Left ventricle myocardium inferior (tissue), 1 donor: ENCODE measurements at regions not wholly inside any gene's neighbourhood (a gene's known extent, or its start where the extent isn't known, plus 50 kb on each side); places are given as distances from the start of the nearest gene placed in this dataset.

Experiments used
- DNase-seq: peaks from one replicate; pipeline ENCODE4 v3.0.0-alpha.2; 2020
- H3K27ac ChIP-seq: fragments of 200-600 bp; replicated peaks from 2 replicates; pipeline ENCODE4 v1.8.0; 2021
- H3K27me3 ChIP-seq: fragments of 200-600 bp; 2 replicates; pipeline ENCODE4 v1.8.0; 2021; ENCODE audit warnings: low read depth
- H3K36me3 ChIP-seq: fragments of 200-600 bp; 2 replicates; pipeline ENCODE4 v1.8.0; 2021
- H3K4me1 ChIP-seq: fragments of 200-600 bp; 2 replicates; pipeline ENCODE4 v1.8.0; 2021
- H3K4me3 ChIP-seq: fragments of 200-600 bp; 2 replicates; pipeline ENCODE4 v1.8.0; 2021; ENCODE audit warnings: mild to moderate bottlenecking, moderate library complexity
- H3K9me3 ChIP-seq: fragments of 200-600 bp; replicated peaks from 2 replicates; pipeline ENCODE4 v1.8.0; 2021
- intact Hi-C: fragments of 100-400 bp; cut with micrococcal nuclease; formaldehyde crosslinking; loops from one replicate; pipeline ENCODE4 v1.11.0; 2022
- TF ChIP-seq, protein P1 (sequence below): fragments of 200-600 bp; IDR thresholded peaks from 2 replicates; pipeline ENCODE4 v1.8.0; 2021; ENCODE audit warnings: antibody characterized with exemption, mild to moderate bottlenecking, borderline replicate concordance
- donor health status: DM: no; HTN: yes; CAD: no; lungs with severe emphysema.

DNA sequence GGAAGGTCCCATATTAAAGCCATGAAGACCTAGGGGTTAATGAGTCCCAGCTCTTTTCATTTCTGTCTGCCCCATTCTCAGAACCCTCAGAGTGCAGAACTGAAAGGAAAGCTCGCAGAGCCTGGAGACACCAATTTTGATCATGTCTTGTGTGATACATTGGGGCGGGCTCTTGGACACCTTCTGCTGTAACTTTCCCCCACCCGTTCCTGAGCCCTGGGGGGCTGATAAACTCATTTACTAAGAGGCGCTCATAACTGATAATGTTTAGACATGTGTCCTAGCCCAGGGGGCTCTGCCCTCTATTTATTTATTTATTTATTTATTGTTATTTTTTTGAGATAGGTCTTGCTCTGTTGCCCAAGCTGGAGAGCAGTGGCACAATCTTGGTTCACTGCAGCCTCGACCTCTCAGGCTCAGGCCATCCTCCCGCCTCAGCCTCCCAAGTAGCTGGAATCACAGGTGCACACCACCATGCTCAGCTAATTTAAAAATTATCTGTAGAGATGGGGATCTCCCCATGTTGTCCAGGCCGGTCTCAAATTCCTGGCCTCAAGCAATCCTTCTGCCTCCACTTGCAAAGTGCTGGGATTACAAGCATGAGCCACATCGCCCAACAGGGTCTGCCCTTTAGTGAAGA, 72.4 kb upstream of the HAAO start:
- intact Hi-C loops, result loop anchor here (5.0 to 10.0 kb wide), 2 partner anchors 60 to 243 kb away; no protein-coding TSS in a partner anchor
- H3K36me3 ChIP-seq, result no peaks in the 10 kb centered on the region

DNA sequence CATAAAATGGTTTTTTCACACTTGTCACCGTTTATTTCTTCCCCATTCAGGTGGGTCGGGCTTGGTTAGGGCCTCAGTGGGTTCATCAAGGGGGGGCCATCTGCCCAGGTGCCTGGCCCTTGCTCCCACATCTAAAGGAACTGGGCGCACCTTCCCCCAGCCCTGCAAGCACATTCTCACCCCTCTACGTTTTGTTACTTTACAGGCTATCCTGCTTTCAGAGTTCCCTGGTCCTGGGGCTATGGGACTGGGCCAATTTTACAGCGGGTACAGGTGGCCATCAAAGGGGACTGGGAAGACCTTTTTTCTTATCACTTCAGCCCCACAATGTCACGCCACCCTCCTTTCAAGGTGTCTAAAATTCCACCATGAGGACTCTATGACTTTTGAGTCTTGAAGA, 71.8 kb upstream of the HAAO start:
- peak overlapping the region; percentile 91 for H3K27ac ChIP-seq
- peaks cover 14% of the 10 kb centered on the region for H3K9me3 ChIP-seq
- H3K4me3 ChIP-seq, result no peak overlapping the region
- intact Hi-C loops, result loop anchor here (5.0 to 10.0 kb wide), 2 partner anchors 61 to 243 kb away; no protein-coding TSS in a partner anchor
- DNase-seq, result no peak
- no peaks in the 10 kb centered on the region for H3K36me3 ChIP-seq
- H3K27me3 ChIP-seq, result no peaks in the 10 kb centered on the region
- H3K4me1 ChIP-seq, result peaks cover 42% of the 10 kb centered on the region
- TF ChIP-seq, protein P1, sequence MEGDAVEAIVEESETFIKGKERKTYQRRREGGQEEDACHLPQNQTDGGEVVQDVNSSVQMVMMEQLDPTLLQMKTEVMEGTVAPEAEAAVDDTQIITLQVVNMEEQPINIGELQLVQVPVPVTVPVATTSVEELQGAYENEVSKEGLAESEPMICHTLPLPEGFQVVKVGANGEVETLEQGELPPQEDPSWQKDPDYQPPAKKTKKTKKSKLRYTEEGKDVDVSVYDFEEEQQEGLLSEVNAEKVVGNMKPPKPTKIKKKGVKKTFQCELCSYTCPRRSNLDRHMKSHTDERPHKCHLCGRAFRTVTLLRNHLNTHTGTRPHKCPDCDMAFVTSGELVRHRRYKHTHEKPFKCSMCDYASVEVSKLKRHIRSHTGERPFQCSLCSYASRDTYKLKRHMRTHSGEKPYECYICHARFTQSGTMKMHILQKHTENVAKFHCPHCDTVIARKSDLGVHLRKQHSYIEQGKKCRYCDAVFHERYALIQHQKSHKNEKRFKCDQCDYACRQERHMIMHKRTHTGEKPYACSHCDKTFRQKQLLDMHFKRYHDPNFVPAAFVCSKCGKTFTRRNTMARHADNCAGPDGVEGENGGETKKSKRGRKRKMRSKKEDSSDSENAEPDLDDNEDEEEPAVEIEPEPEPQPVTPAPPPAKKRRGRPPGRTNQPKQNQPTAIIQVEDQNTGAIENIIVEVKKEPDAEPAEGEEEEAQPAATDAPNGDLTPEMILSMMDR, result no peak

More for the DNA sequence above, 72.4 kb upstream of the HAAO start:
- no peaks in the 10 kb centered on the region for H3K27me3 ChIP-seq
- TF ChIP-seq, protein P1, result no peak
- peaks cover 18% of the 10 kb centered on the region for H3K9me3 ChIP-seq
- H3K4me1 ChIP-seq, result peaks cover 37% of the 10 kb centered on the region
- H3K27ac ChIP-seq, result peak overlapping the region; percentile 91
- DNase-seq, result no peak
- no peak overlapping the region for H3K4me3 ChIP-seq

DNA sequence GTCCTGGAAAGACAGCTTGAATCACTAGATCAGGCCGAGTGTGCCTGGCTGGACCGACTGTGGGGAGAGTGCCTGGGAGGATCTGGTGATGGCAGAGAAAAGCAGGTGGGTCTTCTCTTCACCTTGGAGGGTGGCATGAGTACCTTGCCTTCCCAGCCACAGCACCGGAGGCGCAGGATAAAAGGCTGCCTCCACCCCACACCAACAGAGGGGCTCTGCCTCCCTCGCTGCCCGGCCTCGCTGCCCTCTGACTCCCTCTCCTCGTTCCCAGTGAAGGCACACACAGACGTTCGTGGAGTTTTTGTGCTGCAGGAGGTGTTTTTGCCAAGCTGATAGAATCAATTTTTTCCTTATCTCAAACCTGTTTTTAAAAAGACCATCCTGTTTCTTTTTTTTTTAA, 71.4 kb upstream of the HAAO start:
- H3K9me3 ChIP-seq, result peaks cover 13% of the 10 kb centered on the region
- H3K27me3 ChIP-seq, result no peaks in the 10 kb centered on the region
- no peak for DNase-seq
- H3K4me1 ChIP-seq, result peaks cover 43% of the 10 kb centered on the region
- no peak overlapping the region for H3K4me3 ChIP-seq
- no peaks in the 10 kb centered on the region for H3K36me3 ChIP-seq
- TF ChIP-seq, protein P1, result no peak
- intact Hi-C loops, result loop anchor here (5.0 to 10.0 kb wide), 2 partner anchors 61 to 244 kb away; no protein-coding TSS in a partner anchor
- H3K27ac ChIP-seq, result peak overlapping the region; percentile 29

DNA sequence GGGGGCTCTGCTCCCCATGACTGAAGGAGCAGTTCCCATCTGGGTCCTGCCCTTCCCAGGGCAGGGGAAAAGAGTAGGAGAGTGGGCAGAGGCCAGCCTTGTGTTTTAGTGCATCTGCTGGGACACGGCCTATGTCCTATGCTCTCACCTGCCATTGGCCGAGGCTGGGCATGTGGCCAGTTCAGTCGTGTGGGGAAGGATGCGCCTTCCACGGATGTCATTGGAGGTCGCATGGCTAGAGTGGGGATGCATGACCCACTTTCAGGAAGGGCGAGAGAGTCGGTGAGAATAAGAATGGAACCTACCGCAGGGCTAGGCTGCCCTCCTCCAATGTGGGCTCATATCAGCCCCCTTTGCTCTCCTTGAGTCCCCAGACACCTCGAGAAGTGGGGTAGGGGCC, 70.9 kb upstream of the HAAO start:
- Histone ChIP-seq H3K4me1 (peaks cover 43% of the 10 kb centered on the region), H3K27ac (peak overlapping the region; percentile 29), H3K9me3 (peaks cover 13% of the 10 kb centered on the region), H3K36me3 (no peaks in the 10 kb centered on the region), H3K4me3 (no peak overlapping the region), H3K27me3 (no peaks in the 10 kb centered on the region)
- intact Hi-C loops, result loop anchor here (5.0 to 10.0 kb wide), 2 partner anchors 61 to 244 kb away; no protein-coding TSS in a partner anchor
- TF ChIP-seq, protein P1, result no peak
- no peak for DNase-seq

DNA sequence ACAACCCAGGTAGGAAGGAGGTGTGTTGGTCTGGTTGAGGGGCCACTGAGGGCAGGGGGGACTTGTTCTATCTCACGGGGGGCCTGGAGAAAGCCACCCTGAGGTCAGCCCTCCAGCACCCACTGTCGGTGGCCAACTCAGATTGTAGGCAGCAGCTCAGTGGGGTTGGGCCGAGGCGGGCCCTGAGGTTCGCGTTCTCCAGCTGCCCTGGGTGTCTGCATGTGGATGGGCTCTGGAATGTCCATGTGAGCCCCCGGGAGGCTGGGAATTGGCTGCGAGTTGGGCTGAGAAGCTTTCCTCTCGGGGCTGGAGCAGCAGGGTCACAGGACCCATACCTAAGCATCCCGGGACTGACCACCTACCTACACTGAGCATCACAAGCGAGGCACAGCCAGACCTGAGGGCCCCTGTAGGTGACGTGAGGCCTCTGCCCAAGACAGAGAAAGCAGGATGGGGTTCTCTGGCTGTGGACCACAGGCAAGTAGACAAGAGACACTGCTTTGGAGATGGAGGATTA, 70.3 kb upstream of the HAAO start:
- Histone ChIP-seq H3K4me3 (no peak overlapping the region), H3K36me3 (no peaks in the 10 kb centered on the region), H3K9me3 (peaks cover 13% of the 10 kb centered on the region), H3K27ac (peak overlapping the region; percentile 29), H3K4me1 (peaks cover 43% of the 10 kb centered on the region), H3K27me3 (no peaks in the 10 kb centered on the region)
- intact Hi-C loops, result loop anchor here (5.0 to 10.0 kb wide), 2 partner anchors 62 to 245 kb away; no protein-coding TSS in a partner anchor
- TF ChIP-seq, protein P1, result no peak
- no peak for DNase-seq
